Fibroblast of lung (primary cell): ENCODE measurements at regions not wholly inside any gene's neighbourhood (a gene's known extent, or its start where the extent isn't known, plus 50 kb on each side); places are given as distances from the start of the nearest gene placed in this dataset.

Source experiments
- CTCF ChIP-seq, 2 donors: IDR thresholded peaks in 1 of 2; conservative IDR thresholded peaks in 1 of 2; 1 replicate in 1 of 2; 2 replicates in 1 of 2; pipeline ENCODE4 v1.5.1; 2011 to 2012; ENCODE audit warnings: low read length in 2 of 2, control low read depth in 1 of 2, inconsistent platforms in 1 of 2, low read depth in 1 of 2, mild to moderate bottlenecking in 1 of 2
- EZH2 ChIP-seq: IDR thresholded peaks from 2 replicates; pipeline ENCODE4 v1.5.1; 2012; ENCODE audit warnings: low read length, control low read depth, mild to moderate bottlenecking; ENCODE audit errors: missing control alignments

GRCh38 chrX:40988100-40988499 is 97.1 kb upstream of the USP9X start:
- TF ChIP-seq EZH2: no peak
- no peak for TF ChIP-seq CTCF (conservative IDR thresholded peaks at IDR 0.05 in 1 of 2, IDR thresholded peaks at IDR 0.05 in 1 of 2; ENCODE audit: low read depth in 1 of 2, low read length in 2 of 2)
